Kidney (tissue), 13 donors: ENCODE measurements at regions not wholly inside any gene's neighbourhood (a gene's known extent, or its start where the extent isn't known, plus 50 kb on each side); places are given as distances from the start of the nearest gene placed in this dataset.

Experiments used
- DNase-seq, 5 donors: peaks; one replicate each; pipeline ENCODE4 v3.0.0-alpha.2; 2013 to 2020
- FAIRE-seq: peaks from 2 replicates; lab custom pipeline; 2012; peaks lifted over from hg19 to GRCh38; lab: Jason Lieb, UNC
- H3K27ac ChIP-seq, 2 donors: one replicate each; pipeline ENCODE4 v1.7.0; 2013; ENCODE audit warnings: low read depth in 2 of 2, low read length in 2 of 2, inconsistent platforms in 1 of 2
- H3K27me3 ChIP-seq: one replicate; pipeline ENCODE4 v1.7.1; 2013; ENCODE audit warnings: low read length, inconsistent platforms; ENCODE audit not compliant: control insufficient read depth, insufficient read depth
- H3K36me3 ChIP-seq, 3 donors: one replicate each; pipeline versions ENCODE4 v1.7.0 to v1.7.1; 2013; ENCODE audit warnings: low read length in 3 of 3, control low read depth in 1 of 3, inconsistent platforms in 1 of 3; ENCODE audit not compliant: insufficient read depth in 3 of 3, control insufficient read depth in 2 of 3
- H3K4me1 ChIP-seq, 3 donors: one replicate each; pipeline versions ENCODE4 v1.7.0 to v1.7.1; 2013; ENCODE audit warnings: low read length in 3 of 3, inconsistent platforms in 1 of 3, low read depth in 1 of 3; ENCODE audit not compliant: control insufficient read depth in 2 of 3, insufficient read depth in 2 of 3
- H3K4me3 ChIP-seq, 3 donors: one replicate each; pipeline versions ENCODE4 v1.7.0 to v1.8.1; 2013; ENCODE audit warnings: low read length in 3 of 3, control low read depth in 1 of 3, inconsistent platforms in 1 of 3
- H3K9ac ChIP-seq, 3 donors: one replicate each; pipeline versions ENCODE4 v1.7.0 to v1.7.1; 2013; ENCODE audit warnings: low read length in 3 of 3, control low read depth in 1 of 3, inconsistent platforms in 1 of 3
- H3K9me3 ChIP-seq, 3 donors: one replicate each; pipeline versions ENCODE4 v1.7.0 to v1.7.1; 2013; ENCODE audit warnings: low read length in 3 of 3, control low read depth in 1 of 3, inconsistent platforms in 1 of 3; ENCODE audit not compliant: control insufficient read depth in 2 of 3, insufficient read depth in 1 of 3
- CTCF ChIP-seq: IDR thresholded peaks from 3 replicates; pipeline ENCODE4 v1.5.1; 2012; ENCODE audit warnings: mild to moderate bottlenecking, moderate library complexity, borderline replicate concordance; ENCODE audit not compliant: insufficient read depth; ENCODE audit errors: extremely low read depth
- intact Hi-C: fragments of 100-400 bp; cut with DNase I; formaldehyde crosslinking; loops from one replicate; pipeline ENCODE4 v1.11.1; 2022
- donor health status: control.
- donor health status: control.
- donor health status: control.
- donor health status: control.
- donor health status: control.
- donor health status: DM: yes; HTN: yes; CAD: no.
- donor health status: Normal renal cell carcinoma (clear cell type).

GRCh38 chr5:33240558-33240957 lies 200.2 kb upstream of the TARS1 start:
- H3K27me3 ChIP-seq: no peaks in the 10 kb centered on the region
- intact Hi-C loops: no loop called here
- no peak overlapping the region for H3K4me3 ChIP-seq
- FAIRE-seq: no peak
- no peaks in the 10 kb centered on the region for H3K9me3 ChIP-seq
- H3K9ac ChIP-seq: no peak overlapping the region
- no peak overlapping the region for H3K27ac ChIP-seq
- no peaks in the 10 kb centered on the region for H3K36me3 ChIP-seq
- no peaks in the 10 kb centered on the region for H3K4me1 ChIP-seq
- DNase-seq: no peak
- TF ChIP-seq CTCF: no peak

GRCh38 chr5:33241802-33242201 lies 199.0 kb upstream of the TARS1 start:
- Histone ChIP-seq H3K9me3 (no peaks in the 10 kb centered on the region), H3K27ac (no peak overlapping the region), H3K9ac (no peak overlapping the region), H3K4me3 (no peak overlapping the region), H3K4me1 (no peaks in the 10 kb centered on the region), H3K36me3 (no peaks in the 10 kb centered on the region), H3K27me3 (no peaks in the 10 kb centered on the region)
- intact Hi-C loops: no loop called here
- FAIRE-seq (no peak), DNase-seq (peak in 2 of 5 donors; percentile 30 to 61)
- TF ChIP-seq CTCF: no peak

- no peak for FAIRE-seq
- no peak for TF ChIP-seq CTCF
Measured at GRCh38 chr5:33242277-33242676, 198.5 kb upstream of the TARS1 start.

More at GRCh38 chr5:33242277-33242676, 198.5 kb upstream of the TARS1 start:
- no peaks in the 10 kb centered on the region for H3K4me1 ChIP-seq
- H3K36me3 ChIP-seq: no peaks in the 10 kb centered on the region
- intact Hi-C loops: no loop called here
- no peaks in the 10 kb centered on the region for H3K9me3 ChIP-seq
- DNase-seq: no peak
- no peak overlapping the region for H3K9ac ChIP-seq
- H3K4me3 ChIP-seq: no peak overlapping the region
- H3K27me3 ChIP-seq: no peaks in the 10 kb centered on the region
- no peak overlapping the region for H3K27ac ChIP-seq
